A549 (cell line): ENCODE measurements at regions not wholly inside any gene's neighbourhood (a gene's known extent, or its start where the extent isn't known, plus 50 kb on each side); places are given as distances from the start of the nearest gene placed in this dataset.

Experiments used
- CBX2 ChIP-seq: fragments of 200-600 bp; sonication (generic); IDR thresholded peaks from 2 replicates; pipeline ENCODE4 v1.6.1; 2016; ENCODE audit warnings: low read depth, mild to moderate bottlenecking, borderline replicate concordance
- CHD2 ChIP-seq: fragments of 150-350 bp; IDR thresholded peaks from 2 replicates; pipeline ENCODE4 v1.6.1; 2014; ENCODE audit warnings: low read length; ENCODE audit not compliant: partially characterized antibody
- CHD4 ChIP-seq: fragments of 200-600 bp; sonication (generic); IDR thresholded peaks from 2 replicates; pipeline ENCODE4 v1.6.1; 2016; ENCODE audit warnings: antibody characterized with exemption, mild to moderate bottlenecking, borderline replicate concordance
- CTCF ChIP-seq: fragments of >200 bp; sonication (Bioruptor Twin); formaldehyde crosslinking; IDR thresholded peaks from 3 replicates; pipeline ENCODE4 v1.5.1; 2016
- MAFK ChIP-seq: fragments of 450-650 bp; IDR thresholded peaks from 2 replicates; pipeline ENCODE4 v1.6.1; 2014; ENCODE audit not compliant: partially characterized antibody
- POLR2A ChIP-seq: IDR thresholded peaks from 2 replicates; pipeline ENCODE4 v1.6.1; 2012; ENCODE audit warnings: mild to moderate bottlenecking, low read length
- TF ChIP-seq, protein P1 (sequence below): fragments of 150-350 bp; IDR thresholded peaks from 2 replicates; pipeline ENCODE4 v1.6.1; 2014; ENCODE audit warnings: low read depth, mild to moderate bottlenecking, low read length

DNA sequence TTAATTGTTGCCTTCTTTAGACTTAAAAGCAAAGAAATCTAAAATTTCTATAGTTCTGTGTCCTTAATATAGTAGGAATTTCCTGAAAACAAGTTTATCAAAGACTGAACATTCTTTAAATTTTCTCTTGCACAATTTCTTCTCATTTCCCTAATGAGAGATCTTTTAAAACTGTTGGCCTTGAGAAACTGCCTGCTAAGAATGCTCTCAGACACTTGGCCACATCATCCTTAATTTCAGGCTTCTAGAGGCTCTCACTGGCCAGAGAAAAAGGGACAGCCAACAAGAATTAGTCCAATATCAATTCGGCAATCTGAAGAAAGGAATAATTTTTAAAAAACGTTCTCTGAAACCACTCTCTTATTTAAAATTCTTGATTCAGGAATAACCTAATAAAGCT is 167.0 kb upstream of the CREB1 start:
- TF ChIP-seq CHD2, result no peak
- TF ChIP-seq CTCF, result no peak
- no peak for TF ChIP-seq POLR2A
- no peak for TF ChIP-seq MAFK
- TF ChIP-seq CBX2, result no peak
- TF ChIP-seq CHD4, result no peak
- TF ChIP-seq, protein P1, sequence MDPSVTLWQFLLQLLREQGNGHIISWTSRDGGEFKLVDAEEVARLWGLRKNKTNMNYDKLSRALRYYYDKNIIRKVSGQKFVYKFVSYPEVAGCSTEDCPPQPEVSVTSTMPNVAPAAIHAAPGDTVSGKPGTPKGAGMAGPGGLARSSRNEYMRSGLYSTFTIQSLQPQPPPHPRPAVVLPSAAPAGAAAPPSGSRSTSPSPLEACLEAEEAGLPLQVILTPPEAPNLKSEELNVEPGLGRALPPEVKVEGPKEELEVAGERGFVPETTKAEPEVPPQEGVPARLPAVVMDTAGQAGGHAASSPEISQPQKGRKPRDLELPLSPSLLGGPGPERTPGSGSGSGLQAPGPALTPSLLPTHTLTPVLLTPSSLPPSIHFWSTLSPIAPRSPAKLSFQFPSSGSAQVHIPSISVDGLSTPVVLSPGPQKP, result no peak
